Stimulated activated CD8-positive, alpha-beta memory T cell treated with anti-CD3 and anti-CD28 coated beads, Interleukin-4, amount 100 ng/mL, for 4 hours (primary cell): ENCODE measurements at regions not wholly inside any gene's neighbourhood (a gene's known extent, or its start where the extent isn't known, plus 50 kb on each side); places are given as distances from the start of the nearest gene placed in this dataset.

ENCODE experiments used
- DNase-seq, 2 donors: peaks; one replicate each; pipeline ENCODE4 v3.0.0-alpha.2; 2020; ENCODE audit warnings: low read depth in 2 of 2, low spot score in 1 of 2

GRCh38 chr6:155509743-155510475 lies 54.3 kb upstream of the NOX3 start:
- DNase-seq: no peak

GRCh38 chr6:155505608-155505989 lies 50.0 kb upstream of the NOX3 start:
- no peak for DNase-seq
